Hepatocyte (in vitro differentiated cells): ENCODE measurements at regions not wholly inside any gene's neighbourhood (a gene's known extent, or its start where the extent isn't known, plus 50 kb on each side); places are given as distances from the start of the nearest gene placed in this dataset.

Source experiments
- CTCF ChIP-seq: fragments of 200-600 bp; sonication (generic); IDR thresholded peaks from 2 replicates; pipeline ENCODE4 v1.5.1; 2016; ENCODE audit warnings: antibody characterized with exemption, mild to moderate bottlenecking; ENCODE audit not compliant: poor library complexity
- EZH2phosphoT487 ChIP-seq: fragments of 200-600 bp; sonication (generic); IDR thresholded peaks from one replicate; pipeline ENCODE4 v1.6.1; 2018; ENCODE audit warnings: antibody characterized with exemption, mild to moderate bottlenecking, low read depth, moderate library complexity; ENCODE audit not compliant: unreplicated experiment, severe bottlenecking

- no peak for TF ChIP-seq CTCF
- no peak for TF ChIP-seq EZH2phosphoT487
Measured at GRCh38 chr6:113486199-113486598, 370.9 kb upstream of the MARCKS start.
